Stimulated activated effector memory CD8-positive, alpha-beta T cell treated with anti-CD3 and anti-CD28 coated beads, Interleukin-12 subunit alpha, Interleukin-12 subunit beta, amount 100 ng/mL, for 72 hours (primary cell): ENCODE measurements at regions not wholly inside any gene's neighbourhood (a gene's known extent, or its start where the extent isn't known, plus 50 kb on each side); places are given as distances from the start of the nearest gene placed in this dataset.
"Not testable (repeated sequence)": the region's sequence is repeated elsewhere in the genome, so short reads cannot be mapped to it uniquely, and the experiment has no call there.

Source experiments
- ATAC-seq: fragments of 150-1000 bp; cut with Tn5 transposase; 2 replicates; pipeline ENCODE4 v1.10.0; 2021
- DNase-seq, 2 donors: peaks; one replicate each; pipeline ENCODE4 v3.0.0; 2021 to 2022; ENCODE audit warnings: low spot score in 2 of 2
- H3K27ac Mint-ChIP-seq: one replicate; pipeline ENCODE4 v1.8.0; 2022; ENCODE audit warnings: mild to moderate bottlenecking, mixed read lengths
- H3K36me3 Mint-ChIP-seq: one replicate; pipeline ENCODE4 v1.8.0; 2022; ENCODE audit warnings: mild to moderate bottlenecking, mixed read lengths
- H3K4me1 Mint-ChIP-seq: one replicate; pipeline ENCODE4 v1.8.0; 2022; ENCODE audit warnings: mixed read lengths
- H3K4me3 Mint-ChIP-seq: one replicate; pipeline ENCODE4 v1.8.0; 2022; ENCODE audit warnings: mild to moderate bottlenecking, mixed read lengths
- H3K9me3 Mint-ChIP-seq: one replicate; pipeline ENCODE4 v1.8.0; 2022; ENCODE audit warnings: mixed read lengths

GRCh38 chr4:20086799-20087521 lies 164.7 kb upstream of the SLIT2 start:
- Mint-ChIP-seq H3K4me1 (no peaks in the 10 kb centered on the region), H3K4me3 (no peak overlapping the region), H3K27ac (no peak overlapping the region), H3K36me3 (no peaks in the 10 kb centered on the region), H3K9me3 (peaks cover 9% of the 10 kb centered on the region)
- no peak for DNase-seq
- no peak for ATAC-seq

- H3K27ac Mint-ChIP-seq = no peak overlapping the region
- no peak for DNase-seq
- H3K4me1 Mint-ChIP-seq = no peaks in the 10 kb centered on the region
- ATAC-seq = no peak
- H3K9me3 Mint-ChIP-seq = peaks cover 6% of the 10 kb centered on the region
- H3K36me3 Mint-ChIP-seq = no peaks in the 10 kb centered on the region
- H3K4me3 Mint-ChIP-seq = no peak overlapping the region
Measured at GRCh38 chr4:20086067-20086798, 165.5 kb upstream of the SLIT2 start.

- Mint-ChIP-seq H3K4me3 (no peak overlapping the region), H3K4me1 (no peaks in the 10 kb centered on the region), H3K36me3 (no peaks in the 10 kb centered on the region), H3K9me3 (peaks cover 6% of the 10 kb centered on the region), H3K27ac (no peak overlapping the region)
- DNase-seq = no peak
- ATAC-seq = no peak
Measured at GRCh38 chr4:20085653-20086052, 166.1 kb upstream of the SLIT2 start.

- Mint-ChIP-seq H3K4me1 (no peaks in the 10 kb centered on the region), H3K36me3 (no peaks in the 10 kb centered on the region), H3K4me3 (no peak overlapping the region), H3K9me3 (peaks cover 6% of the 10 kb centered on the region), H3K27ac (no peak overlapping the region)
- DNase-seq = no peak
- no peak for ATAC-seq
Measured at GRCh38 chr4:20085156-20085555, 166.5 kb upstream of the SLIT2 start.

- Mint-ChIP-seq H3K9me3 (peaks cover 3% of the 10 kb centered on the region), H3K4me3 (no peak overlapping the region), H3K27ac (no peak overlapping the region), H3K36me3 (no peaks in the 10 kb centered on the region), H3K4me1 (no peaks in the 10 kb centered on the region)
- DNase-seq (no peak), ATAC-seq (no peak)
Measured at GRCh38 chr4:20084488-20084887, 167.2 kb upstream of the SLIT2 start.

- H3K4me1 Mint-ChIP-seq = no peaks in the 10 kb centered on the region
- H3K4me3 Mint-ChIP-seq = no peak overlapping the region
- H3K36me3 Mint-ChIP-seq = no peaks in the 10 kb centered on the region
- ATAC-seq (no peak), DNase-seq (no peak)
- peaks cover 8% of the 10 kb centered on the region for H3K9me3 Mint-ChIP-seq
- no peak overlapping the region for H3K27ac Mint-ChIP-seq
Measured at GRCh38 chr4:20078644-20079043, 173.1 kb upstream of the SLIT2 start.

- Mint-ChIP-seq H3K36me3 (no peaks in the 10 kb centered on the region), H3K4me1 (no peaks in the 10 kb centered on the region)
- ATAC-seq = no peak
Measured at GRCh38 chr4:20075248-20075871, 176.3 kb upstream of the SLIT2 start.

GRCh38 chr4:20074450-20074849 lies 177.3 kb upstream of the SLIT2 start:
- Mint-ChIP-seq H3K27ac (no peak overlapping the region), H3K4me3 (no peak overlapping the region), H3K9me3 (peaks cover 12% of the 10 kb centered on the region), H3K36me3 (no peaks in the 10 kb centered on the region), H3K4me1 (no peaks in the 10 kb centered on the region)
- DNase-seq = no peak
- no peak for ATAC-seq

More at GRCh38 chr4:20075248-20075871, 176.3 kb upstream of the SLIT2 start:
- H3K27ac Mint-ChIP-seq = no peak overlapping the region
- DNase-seq = no peak
- peaks cover 8% of the 10 kb centered on the region for H3K9me3 Mint-ChIP-seq
- no peak overlapping the region for H3K4me3 Mint-ChIP-seq

GRCh38 chr4:20065952-20066351 lies 185.8 kb upstream of the SLIT2 start:
- H3K4me1 Mint-ChIP-seq = no peaks in the 10 kb centered on the region
- no peak overlapping the region for H3K27ac Mint-ChIP-seq
- no peak overlapping the region for H3K4me3 Mint-ChIP-seq
- no peaks in the 10 kb centered on the region for H3K36me3 Mint-ChIP-seq
- ATAC-seq (no peak), DNase-seq (no peak)
- peaks cover 17% of the 10 kb centered on the region for H3K9me3 Mint-ChIP-seq

GRCh38 chr4:20062857-20063256 lies 188.8 kb upstream of the SLIT2 start:
- H3K27ac Mint-ChIP-seq, DNase-seq, H3K36me3 Mint-ChIP-seq, H3K4me3 Mint-ChIP-seq, ATAC-seq, H3K4me1 Mint-ChIP-seq: not testable (repeated sequence)
- peaks cover 21% of the 10 kb centered on the region for H3K9me3 Mint-ChIP-seq

GRCh38 chr4:20062054-20062453 lies 189.7 kb upstream of the SLIT2 start:
- DNase-seq (no peak), ATAC-seq (no peak)
- Mint-ChIP-seq H3K4me1 (no peaks in the 10 kb centered on the region), H3K27ac (no peak overlapping the region), H3K9me3 (peaks cover 23% of the 10 kb centered on the region), H3K4me3 (no peak overlapping the region), H3K36me3 (no peaks in the 10 kb centered on the region)

GRCh38 chr4:20050768-20051167 lies 200.9 kb upstream of the SLIT2 start:
- Mint-ChIP-seq H3K27ac (no peak overlapping the region), H3K4me1 (no peaks in the 10 kb centered on the region), H3K36me3 (no peaks in the 10 kb centered on the region), H3K9me3 (peaks cover 27% of the 10 kb centered on the region), H3K4me3 (no peak overlapping the region)
- ATAC-seq (no peak), DNase-seq (no peak)

- ATAC-seq (no peak), DNase-seq (no peak)
- peaks cover 24% of the 10 kb centered on the region for H3K9me3 Mint-ChIP-seq
- no peaks in the 10 kb centered on the region for H3K36me3 Mint-ChIP-seq
- H3K4me3 Mint-ChIP-seq = no peak overlapping the region
- no peak overlapping the region for H3K27ac Mint-ChIP-seq
- H3K4me1 Mint-ChIP-seq = no peaks in the 10 kb centered on the region
Measured at GRCh38 chr4:20049889-20050288, 201.8 kb upstream of the SLIT2 start.

- Mint-ChIP-seq H3K4me1 (no peaks in the 10 kb centered on the region), H3K4me3 (no peak overlapping the region), H3K36me3 (no peaks in the 10 kb centered on the region), H3K9me3 (peaks cover 22% of the 10 kb centered on the region), H3K27ac (no peak overlapping the region)
- ATAC-seq (no peak), DNase-seq (no peak)
Measured at GRCh38 chr4:20046931-20047677, 204.6 kb upstream of the SLIT2 start.

- Mint-ChIP-seq H3K4me1 (no peaks in the 10 kb centered on the region), H3K9me3 (peaks cover 23% of the 10 kb centered on the region), H3K4me3 (no peak overlapping the region), H3K36me3 (no peaks in the 10 kb centered on the region), H3K27ac (no peak overlapping the region)
- ATAC-seq (no peak), DNase-seq (no peak)
Measured at GRCh38 chr4:20046179-20046578, 205.5 kb upstream of the SLIT2 start.
